Astrocyte of the spinal cord (primary cell): ENCODE measurements at regions not wholly inside any gene's neighbourhood (a gene's known extent, or its start where the extent isn't known, plus 50 kb on each side); places are given as distances from the start of the nearest gene placed in this dataset.

Experiments
- DNase-seq: peaks from one replicate; pipeline ENCODE4 v3.0.0; 2011; ENCODE audit warnings: low read depth, low spot score
- H3K4me3 ChIP-seq: 2 replicates; pipeline ENCODE4 v1.5.1; 2011; ENCODE audit warnings: low read depth, mild to moderate bottlenecking, low read length, moderate library complexity
- CTCF ChIP-seq: IDR thresholded peaks from 2 replicates; pipeline ENCODE4 v1.5.1; 2012; ENCODE audit warnings: low read depth, mild to moderate bottlenecking, low read length, inconsistent platforms
- in situ Hi-C: cut with HindIII; loops from 2 replicates; pipeline ENCODE4 v1.10.0; 2017; ENCODE audit warnings: low sequenced_read_pairs

GRCh38 chr1:30172299-30172694 is 551.1 kb downstream of the MATN1 start:
- DNase-seq: no peak
- TF ChIP-seq CTCF: no peak
- in situ Hi-C loops: no loop called here
- H3K4me3 ChIP-seq: no peak overlapping the region

GRCh38 chr1:30171537-30172298 is 551.7 kb downstream of the MATN1 start:
- in situ Hi-C loops: no loop called here

GRCh38 chr1:30169269-30169668 is 554.1 kb downstream of the MATN1 start:
- in situ Hi-C loops: no loop called here
- H3K4me3 ChIP-seq: no peak overlapping the region
- no peak for DNase-seq
- no peak for TF ChIP-seq CTCF

More at GRCh38 chr1:30171537-30172298, 551.7 kb downstream of the MATN1 start:
- no peak overlapping the region for H3K4me3 ChIP-seq
- TF ChIP-seq CTCF: no peak
- DNase-seq: no peak

- TF ChIP-seq CTCF: no peak
- DNase-seq: no peak
- no peak overlapping the region for H3K4me3 ChIP-seq
- in situ Hi-C loops: no loop called here
Observed at GRCh38 chr1:30166174-30166573, 557.2 kb downstream of the MATN1 start.

- H3K4me3 ChIP-seq: no peak overlapping the region
- in situ Hi-C loops: no loop called here
- DNase-seq: no peak
- no peak for TF ChIP-seq CTCF
Observed at GRCh38 chr1:30165116-30165515, 558.3 kb downstream of the MATN1 start.

- no peak for TF ChIP-seq CTCF
- H3K4me3 ChIP-seq: no peak overlapping the region
- no peak for DNase-seq
- in situ Hi-C loops: no loop called here
Observed at GRCh38 chr1:30164693-30165092, 558.7 kb downstream of the MATN1 start.
